HEK293 (cell line): ENCODE measurements at regions not wholly inside any gene's neighbourhood (a gene's known extent, or its start where the extent isn't known, plus 50 kb on each side); places are given as distances from the start of the nearest gene placed in this dataset.

Source experiments
- CTCF ChIA-PET: fragments of 350-600 bp; formaldehyde crosslinking; extraction: SDS; loops from one replicate; lab custom pipeline; 2021; ENCODE audit warnings: antibody characterized with exemption; lab: Yijun Ruan, JAX
- POLR2A ChIA-PET: fragments of 300-600 bp; formaldehyde crosslinking; extraction: SDS; loops from one replicate; lab custom pipeline; 2020; ENCODE audit warnings: antibody characterized with exemption, inconsistent platforms; lab: Yijun Ruan, JAX
- H3K27ac ChIP-seq: fragments of 200-500 bp; sonication (Bioruptor generic); 2 replicates; pipeline ENCODE4 v1.5.1; 2014; ENCODE audit warnings: low read depth, low read length, control low read depth, inconsistent platforms; ENCODE audit errors: extremely low read depth
- H3K36me3 ChIP-seq, 2 experiments: fragments of 200-500 bp in 1 of 2; sonication (Bioruptor generic) in 1 of 2; 1 replicate in 1 of 2; 2 replicates in 1 of 2; pipeline ENCODE4 v1.5.1; 2014 to 2017; ENCODE audit warnings: inconsistent platforms in 2 of 2, low read length in 2 of 2; ENCODE audit not compliant: control insufficient read depth in 2 of 2, insufficient read depth in 1 of 2
- H3K4me1 ChIP-seq: fragments of 200-500 bp; sonication (Bioruptor generic); 2 replicates; pipeline ENCODE4 v1.5.1; 2014; ENCODE audit warnings: mild to moderate bottlenecking, low read length, inconsistent platforms; ENCODE audit not compliant: control insufficient read depth, insufficient read depth
- H3K4me3 ChIP-seq: 2 replicates; pipeline ENCODE4 v1.5.1; 2011; ENCODE audit warnings: low read depth, mild to moderate bottlenecking, control low read depth, low read length, moderate library complexity
- H3K9me3 ChIP-seq: fragments of 200-500 bp; sonication (Bioruptor generic); 2 replicates; pipeline ENCODE4 v1.5.1; 2014; ENCODE audit warnings: low read depth, low read length, inconsistent platforms; ENCODE audit not compliant: control insufficient read depth, insufficient read depth
- EGR2 ChIP-seq: fragments of 450-650 bp; formaldehyde crosslinking; IDR thresholded peaks from 2 replicates; pipeline ENCODE4 v1.5.1; 2016; ENCODE audit warnings: low read depth, missing biosample characterization, missing genetic modification characterization
- GLIS1 ChIP-seq: fragments of 450-650 bp; formaldehyde crosslinking; IDR thresholded peaks from 2 replicates; pipeline ENCODE4 v1.5.1; 2016; ENCODE audit warnings: missing biosample characterization, missing genetic modification characterization
- KLF1 ChIP-seq: fragments of 450-650 bp; formaldehyde crosslinking; IDR thresholded peaks from 2 replicates; pipeline ENCODE4 v1.5.1; 2016; ENCODE audit warnings: missing biosample characterization, missing genetic modification characterization
- MYNN ChIP-seq: fragments of 450-650 bp; formaldehyde crosslinking; IDR thresholded peaks from 2 replicates; pipeline ENCODE4 v1.5.1; 2016; ENCODE audit warnings: missing biosample characterization, missing genetic modification characterization, borderline replicate concordance
- SP7 ChIP-seq: fragments of 450-650 bp; formaldehyde crosslinking; IDR thresholded peaks from 2 replicates; pipeline ENCODE4 v1.5.1; 2016; ENCODE audit warnings: missing biosample characterization, missing genetic modification characterization
- TCF7L2 ChIP-seq: IDR thresholded peaks from 2 replicates; pipeline ENCODE4 v1.6.1; 2011; ENCODE audit warnings: low read depth, mild to moderate bottlenecking, inconsistent platforms, low read length, moderate library complexity, borderline replicate concordance
- YY2 ChIP-seq: fragments of 450-650 bp; formaldehyde crosslinking; IDR thresholded peaks from 2 replicates; pipeline ENCODE4 v1.5.1; 2016; ENCODE audit warnings: missing biosample characterization, missing genetic modification characterization
- ZBTB26 ChIP-seq: fragments of 450-650 bp; formaldehyde crosslinking; optimal IDR thresholded peaks from 2 replicates; pipeline ENCODE3; 2016; ENCODE audit warnings: missing biosample characterization, mild to moderate bottlenecking, missing genetic modification characterization
- ZEB2 ChIP-seq: fragments of 450-650 bp; formaldehyde crosslinking; IDR thresholded peaks from 2 replicates; pipeline ENCODE4 v1.5.1; 2016; ENCODE audit warnings: missing biosample characterization, missing genetic modification characterization
- ZNF266 ChIP-seq: fragments of 450-650 bp; formaldehyde crosslinking; IDR thresholded peaks from 2 replicates; pipeline ENCODE4 v1.5.1; 2016; ENCODE audit warnings: missing biosample characterization, missing genetic modification characterization, low read depth
- ZNF391 ChIP-seq: fragments of 450-650 bp; formaldehyde crosslinking; IDR thresholded peaks from 2 replicates; pipeline ENCODE4 v1.5.1; 2016; ENCODE audit warnings: low read depth, missing biosample characterization, missing genetic modification characterization, borderline replicate concordance
- ZNF544 ChIP-seq: fragments of 450-650 bp; formaldehyde crosslinking; IDR thresholded peaks from 2 replicates; pipeline ENCODE4 v1.5.0; 2017; ENCODE audit warnings: missing biosample characterization, missing genetic modification characterization
- ZNF549 ChIP-seq: fragments of 450-650 bp; IDR thresholded peaks from 2 replicates; pipeline ENCODE4 v1.5.1; 2018; ENCODE audit warnings: missing biosample characterization, missing genetic modification characterization, mild to moderate bottlenecking, inconsistent platforms, moderate library complexity
- ZNF600 ChIP-seq: fragments of 450-650 bp; formaldehyde crosslinking; IDR thresholded peaks from 2 replicates; pipeline ENCODE4 v1.5.1; 2016; ENCODE audit warnings: missing biosample characterization, missing genetic modification characterization
- ZNF629 ChIP-seq: fragments of 450-650 bp; formaldehyde crosslinking; IDR thresholded peaks from 2 replicates; pipeline ENCODE4 v1.5.1; 2017; ENCODE audit warnings: missing biosample characterization, missing genetic modification characterization
- ZNF747 ChIP-seq: fragments of 450-650 bp; formaldehyde crosslinking; IDR thresholded peaks from 2 replicates; pipeline ENCODE4 v1.5.1; 2016; ENCODE audit warnings: missing biosample characterization, missing genetic modification characterization
- TF ChIP-seq, protein P1 (sequence below): fragments of 450-650 bp; formaldehyde crosslinking; conservative IDR thresholded peaks from 2 replicates; pipeline ENCODE4 v1.5.1; 2016; ENCODE audit warnings: low read depth, missing biosample characterization, missing genetic modification characterization
- TF ChIP-seq, protein P2 (sequence below): sonication (generic); formaldehyde crosslinking; IDR thresholded peaks from 2 replicates; pipeline ENCODE4 v1.8.1; 2022; ENCODE audit warnings: mild to moderate bottlenecking, moderate library complexity, missing genetic modification reagents
- TF ChIP-seq, protein P3 (sequence below): fragments of 450-650 bp; formaldehyde crosslinking; IDR thresholded peaks from 2 replicates; pipeline ENCODE4 v1.5.1; 2016; ENCODE audit warnings: missing biosample characterization, missing genetic modification characterization
- TF ChIP-seq, protein P4 (sequence below): fragments of 450-650 bp; formaldehyde crosslinking; conservative IDR thresholded peaks from 2 replicates; pipeline ENCODE4 v1.5.1; 2016; ENCODE audit warnings: low read depth, missing biosample characterization, missing genetic modification characterization
- TF ChIP-seq, protein P5 (sequence below): fragments of 450-650 bp; formaldehyde crosslinking; IDR thresholded peaks from 2 replicates; pipeline ENCODE4 v1.5.1; 2017; ENCODE audit warnings: missing biosample characterization, missing genetic modification characterization

- TF ChIP-seq, protein P1, sequence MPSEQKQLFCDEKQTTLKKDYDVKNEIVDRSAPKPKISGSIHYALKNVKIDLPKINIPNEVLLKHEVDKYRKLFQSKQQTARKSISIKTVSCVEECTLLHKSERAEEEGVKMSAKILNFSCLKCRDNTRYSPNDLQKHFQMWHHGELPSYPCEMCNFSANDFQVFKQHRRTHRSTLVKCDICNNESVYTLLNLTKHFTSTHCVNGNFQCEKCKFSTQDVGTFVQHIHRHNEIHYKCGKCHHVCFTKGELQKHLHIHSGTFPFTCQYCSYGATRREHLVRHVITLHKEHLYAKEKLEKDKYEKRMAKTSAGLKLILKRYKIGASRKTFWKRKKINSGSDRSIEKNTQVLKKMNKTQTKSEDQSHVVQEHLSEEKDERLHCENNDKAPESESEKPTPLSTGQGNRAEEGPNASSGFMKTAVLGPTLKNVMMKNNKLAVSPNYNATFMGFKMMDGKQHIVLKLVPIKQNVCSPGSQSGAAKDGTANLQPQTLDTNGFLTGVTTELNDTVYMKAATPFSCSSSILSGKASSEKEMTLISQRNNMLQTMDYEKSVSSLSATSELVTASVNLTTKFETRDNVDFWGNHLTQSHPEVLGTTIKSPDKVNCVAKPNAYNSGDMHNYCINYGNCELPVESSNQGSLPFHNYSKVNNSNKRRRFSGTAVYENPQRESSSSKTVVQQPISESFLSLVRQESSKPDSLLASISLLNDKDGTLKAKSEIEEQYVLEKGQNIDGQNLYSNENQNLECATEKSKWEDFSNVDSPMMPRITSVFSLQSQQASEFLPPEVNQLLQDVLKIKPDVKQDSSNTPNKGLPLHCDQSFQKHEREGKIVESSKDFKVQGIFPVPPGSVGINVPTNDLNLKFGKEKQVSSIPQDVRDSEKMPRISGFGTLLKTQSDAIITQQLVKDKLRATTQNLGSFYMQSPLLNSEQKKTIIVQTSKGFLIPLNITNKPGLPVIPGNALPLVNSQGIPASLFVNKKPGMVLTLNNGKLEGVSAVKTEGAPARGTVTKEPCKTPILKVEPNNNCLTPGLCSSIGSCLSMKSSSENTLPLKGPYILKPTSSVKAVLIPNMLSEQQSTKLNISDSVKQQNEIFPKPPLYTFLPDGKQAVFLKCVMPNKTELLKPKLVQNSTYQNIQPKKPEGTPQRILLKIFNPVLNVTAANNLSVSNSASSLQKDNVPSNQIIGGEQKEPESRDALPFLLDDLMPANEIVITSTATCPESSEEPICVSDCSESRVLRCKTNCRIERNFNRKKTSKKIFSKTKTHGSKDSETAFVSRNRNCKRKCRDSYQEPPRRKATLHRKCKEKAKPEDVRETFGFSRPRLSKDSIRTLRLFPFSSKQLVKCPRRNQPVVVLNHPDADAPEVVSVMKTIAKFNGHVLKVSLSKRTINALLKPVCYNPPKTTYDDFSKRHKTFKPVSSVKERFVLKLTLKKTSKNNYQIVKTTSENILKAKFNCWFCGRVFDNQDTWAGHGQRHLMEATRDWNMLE (tag by site-specific recombination): peak; percentile 59; the same call in 1 of the 2 replicates
- TF ChIP-seq, protein P2, sequence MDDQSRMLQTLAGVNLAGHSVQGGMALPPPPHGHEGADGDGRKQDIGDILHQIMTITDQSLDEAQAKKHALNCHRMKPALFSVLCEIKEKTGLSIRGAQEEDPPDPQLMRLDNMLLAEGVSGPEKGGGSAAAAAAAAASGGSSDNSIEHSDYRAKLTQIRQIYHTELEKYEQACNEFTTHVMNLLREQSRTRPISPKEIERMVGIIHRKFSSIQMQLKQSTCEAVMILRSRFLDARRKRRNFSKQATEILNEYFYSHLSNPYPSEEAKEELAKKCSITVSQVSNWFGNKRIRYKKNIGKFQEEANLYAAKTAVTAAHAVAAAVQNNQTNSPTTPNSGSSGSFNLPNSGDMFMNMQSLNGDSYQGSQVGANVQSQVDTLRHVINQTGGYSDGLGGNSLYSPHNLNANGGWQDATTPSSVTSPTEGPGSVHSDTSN (CRISPR knock-in tag): no peak
- no peak for TF ChIP-seq ZEB2 (tag by site-specific recombination)
- TF ChIP-seq GLIS1 (tag by site-specific recombination): no peak
- TF ChIP-seq TCF7L2: no peak
- no peak for TF ChIP-seq EGR2 (tag by site-specific recombination)
- TF ChIP-seq, protein P3, sequence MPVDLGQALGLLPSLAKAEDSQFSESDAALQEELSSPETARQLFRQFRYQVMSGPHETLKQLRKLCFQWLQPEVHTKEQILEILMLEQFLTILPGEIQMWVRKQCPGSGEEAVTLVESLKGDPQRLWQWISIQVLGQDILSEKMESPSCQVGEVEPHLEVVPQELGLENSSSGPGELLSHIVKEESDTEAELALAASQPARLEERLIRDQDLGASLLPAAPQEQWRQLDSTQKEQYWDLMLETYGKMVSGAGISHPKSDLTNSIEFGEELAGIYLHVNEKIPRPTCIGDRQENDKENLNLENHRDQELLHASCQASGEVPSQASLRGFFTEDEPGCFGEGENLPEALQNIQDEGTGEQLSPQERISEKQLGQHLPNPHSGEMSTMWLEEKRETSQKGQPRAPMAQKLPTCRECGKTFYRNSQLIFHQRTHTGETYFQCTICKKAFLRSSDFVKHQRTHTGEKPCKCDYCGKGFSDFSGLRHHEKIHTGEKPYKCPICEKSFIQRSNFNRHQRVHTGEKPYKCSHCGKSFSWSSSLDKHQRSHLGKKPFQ (tag by site-specific recombination): no peak
- TF ChIP-seq MYNN (tag by site-specific recombination): no peak
- TF ChIP-seq YY2: no peak
These were observed 75.7 kb downstream of the LHX2 start (continued) for GRCh38 chr9:124087226-124087625.

DNA sequence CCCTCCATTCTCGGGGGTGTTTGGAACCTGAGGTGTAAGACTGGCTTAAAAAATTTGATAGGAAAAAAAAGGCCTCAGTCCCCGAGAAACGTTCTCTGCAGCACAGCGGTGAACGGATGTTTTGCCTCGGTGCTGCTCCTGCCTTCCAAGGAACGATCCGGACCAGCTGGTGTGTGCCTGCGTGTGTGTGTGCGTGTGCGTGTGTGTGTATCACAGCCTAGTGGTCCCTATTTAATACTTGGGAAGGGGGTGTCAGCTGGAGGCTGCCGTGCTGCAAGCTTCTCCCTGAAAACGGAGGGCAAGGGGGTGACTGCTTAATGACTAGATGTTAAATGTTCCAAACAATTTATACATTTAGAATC is 76.9 kb downstream of the LHX2 start:
- ChIA-PET POLR2A (no interaction called here), CTCF (no interaction called here)
- Histone ChIP-seq H3K36me3 (no peaks in the 10 kb centered on the region), H3K27ac (peak overlapping the region; percentile 48; the same call in 1 of the 2 replicates), H3K4me1 (peaks cover 4% of the 10 kb centered on the region; the same call in 1 of the 2 replicates), H3K9me3 (no peaks in the 10 kb centered on the region), H3K4me3 (no peak overlapping the region)
- TF ChIP-seq ZNF747 (tag by site-specific recombination) (no peak), ZNF549 (tag by site-specific recombination) (no peak), ZBTB26 (tag by site-specific recombination) (peak; percentile 16), ZNF391 (no peak), ZNF600 (tag by site-specific recombination) (peak; percentile 70; the same call in 1 of the 2 replicates), GLIS1 (tag by site-specific recombination) (no peak), ZNF629 (tag by site-specific recombination) (no peak), SP7 (no peak), KLF1 (no peak), ZNF544 (tag by site-specific recombination) (no peak), ZNF266 (tag by site-specific recombination) (no peak)
- TF ChIP-seq, protein P4, sequence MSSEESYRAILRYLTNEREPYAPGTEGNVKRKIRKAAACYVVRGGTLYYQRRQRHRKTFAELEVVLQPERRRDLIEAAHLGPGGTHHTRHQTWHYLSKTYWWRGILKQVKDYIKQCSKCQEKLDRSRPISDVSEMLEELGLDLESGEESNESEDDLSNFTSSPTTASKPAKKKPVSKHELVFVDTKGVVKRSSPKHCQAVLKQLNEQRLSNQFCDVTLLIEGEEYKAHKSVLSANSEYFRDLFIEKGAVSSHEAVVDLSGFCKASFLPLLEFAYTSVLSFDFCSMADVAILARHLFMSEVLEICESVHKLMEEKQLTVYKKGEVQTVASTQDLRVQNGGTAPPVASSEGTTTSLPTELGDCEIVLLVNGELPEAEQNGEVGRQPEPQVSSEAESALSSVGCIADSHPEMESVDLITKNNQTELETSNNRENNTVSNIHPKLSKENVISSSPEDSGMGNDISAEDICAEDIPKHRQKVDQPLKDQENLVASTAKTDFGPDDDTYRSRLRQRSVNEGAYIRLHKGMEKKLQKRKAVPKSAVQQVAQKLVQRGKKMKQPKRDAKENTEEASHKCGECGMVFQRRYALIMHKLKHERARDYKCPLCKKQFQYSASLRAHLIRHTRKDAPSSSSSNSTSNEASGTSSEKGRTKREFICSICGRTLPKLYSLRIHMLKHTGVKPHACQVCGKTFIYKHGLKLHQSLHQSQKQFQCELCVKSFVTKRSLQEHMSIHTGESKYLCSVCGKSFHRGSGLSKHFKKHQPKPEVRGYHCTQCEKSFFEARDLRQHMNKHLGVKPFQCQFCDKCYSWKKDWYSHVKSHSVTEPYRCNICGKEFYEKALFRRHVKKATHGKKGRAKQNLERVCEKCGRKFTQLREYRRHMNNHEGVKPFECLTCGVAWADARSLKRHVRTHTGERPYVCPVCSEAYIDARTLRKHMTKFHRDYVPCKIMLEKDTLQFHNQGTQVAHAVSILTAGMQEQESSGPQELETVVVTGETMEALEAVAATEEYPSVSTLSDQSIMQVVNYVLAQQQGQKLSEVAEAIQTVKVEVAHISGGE (tag by site-specific recombination): no peak
- TF ChIP-seq, protein P5, sequence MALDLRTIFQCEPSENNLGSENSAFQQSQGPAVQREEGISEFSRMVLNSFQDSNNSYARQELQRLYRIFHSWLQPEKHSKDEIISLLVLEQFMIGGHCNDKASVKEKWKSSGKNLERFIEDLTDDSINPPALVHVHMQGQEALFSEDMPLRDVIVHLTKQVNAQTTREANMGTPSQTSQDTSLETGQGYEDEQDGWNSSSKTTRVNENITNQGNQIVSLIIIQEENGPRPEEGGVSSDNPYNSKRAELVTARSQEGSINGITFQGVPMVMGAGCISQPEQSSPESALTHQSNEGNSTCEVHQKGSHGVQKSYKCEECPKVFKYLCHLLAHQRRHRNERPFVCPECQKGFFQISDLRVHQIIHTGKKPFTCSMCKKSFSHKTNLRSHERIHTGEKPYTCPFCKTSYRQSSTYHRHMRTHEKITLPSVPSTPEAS: peak; percentile 57; the same call in 1 of the 2 replicates
